Mesenchymal stem cell (in vitro differentiated cells and primary cell): ENCODE measurements at regions not wholly inside any gene's neighbourhood (a gene's known extent, or its start where the extent isn't known, plus 50 kb on each side); places are given as distances from the start of the nearest gene placed in this dataset.

ENCODE experiments used
- DNase-seq: peaks from one replicate; pipeline ENCODE4 v3.0.0-alpha.2; 2013
- H2AFZ ChIP-seq: one replicate; pipeline ENCODE4 v1.6.1; 2013; ENCODE audit warnings: low read depth, mild to moderate bottlenecking, control low read depth, inconsistent platforms, low read length, moderate library complexity
- H2AK5ac ChIP-seq: 2 replicates; pipeline ENCODE4 v1.6.1; 2013; ENCODE audit warnings: low read length, moderate library complexity, mild to moderate bottlenecking, inconsistent platforms; ENCODE audit not compliant: severe bottlenecking
- H2BK120ac ChIP-seq: one replicate; pipeline ENCODE4 v1.6.1; 2013; ENCODE audit warnings: low read depth, mild to moderate bottlenecking, inconsistent platforms, low read length, moderate library complexity
- H2BK12ac ChIP-seq, 2 experiments: one replicate each; pipeline ENCODE4 v1.6.1; 2013; ENCODE audit warnings: inconsistent platforms in 2 of 2, low read length in 2 of 2, mild to moderate bottlenecking in 2 of 2, moderate library complexity in 2 of 2, control low read depth in 1 of 2
- H2BK15ac ChIP-seq: one replicate; pipeline ENCODE4 v1.6.1; 2013; ENCODE audit warnings: mild to moderate bottlenecking, low read depth, inconsistent platforms; ENCODE audit not compliant: poor library complexity, severe bottlenecking
- H2BK5ac ChIP-seq: 2 replicates; pipeline ENCODE4 v1.6.1; 2013; ENCODE audit warnings: low read depth, mild to moderate bottlenecking, low read length, control low read depth, inconsistent platforms; ENCODE audit not compliant: poor library complexity, severe bottlenecking
- H3K14ac ChIP-seq, 2 experiments: one replicate each; pipeline ENCODE4 v1.6.1; 2013; ENCODE audit warnings: inconsistent platforms in 2 of 2, low read length in 2 of 2, control low read depth in 1 of 2, mild to moderate bottlenecking in 1 of 2, moderate library complexity in 1 of 2
- H3K18ac ChIP-seq, 2 experiments: one replicate each; pipeline ENCODE4 v1.6.1; 2013; ENCODE audit warnings: inconsistent platforms in 2 of 2, low read length in 2 of 2, control low read depth in 1 of 2, low read depth in 1 of 2, mild to moderate bottlenecking in 1 of 2
- H3K23ac ChIP-seq, 2 experiments: one replicate each; pipeline ENCODE4 v1.6.1; 2013; ENCODE audit warnings: inconsistent platforms in 2 of 2, low read length in 2 of 2, mild to moderate bottlenecking in 2 of 2, moderate library complexity in 2 of 2, control low read depth in 1 of 2
- H3K27ac ChIP-seq: 2 replicates; pipeline ENCODE4 v1.5.1; 2013; ENCODE audit warnings: mild to moderate bottlenecking, moderate library complexity, low read length, control low read depth, inconsistent platforms; ENCODE audit not compliant: poor library complexity, severe bottlenecking
- H3K27me3 ChIP-seq, 2 experiments: 2 replicates each; pipeline versions ENCODE4 v1.6.1 to v1.7.0; 2013; ENCODE audit warnings: low read length in 2 of 2, mild to moderate bottlenecking in 2 of 2, moderate library complexity in 2 of 2, control low read depth in 1 of 2, inconsistent platforms in 1 of 2; ENCODE audit not compliant: control insufficient read depth in 1 of 2, insufficient read depth in 1 of 2
- H3K36me3 ChIP-seq, 2 experiments: 2 replicates each; pipeline versions ENCODE4 v1.6.1 to v1.7.0; 2013; ENCODE audit warnings: low read length in 2 of 2, control low read depth in 1 of 2, inconsistent platforms in 1 of 2, low read depth in 1 of 2, mild to moderate bottlenecking in 1 of 2; ENCODE audit not compliant: insufficient read depth in 2 of 2, control insufficient read depth in 1 of 2
- H3K4ac ChIP-seq, 2 experiments: one replicate each; pipeline ENCODE4 v1.6.1; 2013; ENCODE audit warnings: inconsistent platforms in 2 of 2, low read length in 2 of 2, mild to moderate bottlenecking in 2 of 2, moderate library complexity in 2 of 2, control low read depth in 1 of 2, low read depth in 1 of 2
- H3K4me1 ChIP-seq: 2 replicates; pipeline ENCODE4 v1.6.1; 2013; ENCODE audit warnings: low read depth, low read length, control low read depth; ENCODE audit not compliant: control insufficient read depth, insufficient read depth
- H3K4me2 ChIP-seq: 2 replicates; pipeline ENCODE4 v1.6.1; 2013; ENCODE audit warnings: low read length, mild to moderate bottlenecking, inconsistent platforms; ENCODE audit not compliant: poor library complexity, severe bottlenecking
- H3K4me3 ChIP-seq, 2 experiments: 2 replicates each; pipeline versions ENCODE4 v1.5.1 to v1.7.0; 2013; ENCODE audit warnings: low read length in 2 of 2, mild to moderate bottlenecking in 2 of 2, control low read depth in 1 of 2, low read depth in 1 of 2; ENCODE audit not compliant: insufficient read depth in 1 of 2
- H3K79me1 ChIP-seq: replicated peaks from 2 replicates; pipeline ENCODE4 v1.6.1; 2013; ENCODE audit warnings: mild to moderate bottlenecking, control low read depth, low read length, inconsistent platforms; ENCODE audit not compliant: poor library complexity, severe bottlenecking
- H3K9ac ChIP-seq: 2 replicates; pipeline ENCODE4 v1.7.0; 2013; ENCODE audit warnings: mild to moderate bottlenecking, low read length, moderate library complexity
- H3K9me3 ChIP-seq: 2 replicates; pipeline ENCODE4 v1.7.0; 2013; ENCODE audit warnings: mild to moderate bottlenecking, low read length; ENCODE audit not compliant: control insufficient read depth
- H4K8ac ChIP-seq: one replicate; pipeline ENCODE4 v1.6.1; 2013; ENCODE audit warnings: inconsistent platforms, mild to moderate bottlenecking, low read length, moderate library complexity
- H4K91ac ChIP-seq: one replicate; pipeline ENCODE4 v1.6.1; 2013; ENCODE audit warnings: mild to moderate bottlenecking, low read length, inconsistent platforms
- WGBS: methylation state at CpG from one replicate; pipeline ENCODE4 v1.1.7; 2013; ENCODE audit warnings: mixed read lengths; 5-methylcytosine and 5-hydroxymethylcytosine counted together

GRCh38 chr6:154925130-154925529 is 70.0 kb upstream of the TIAM2 start:
- WGBS: 85% methylated on average over 8 of the region's 8 CpGs

DNA sequence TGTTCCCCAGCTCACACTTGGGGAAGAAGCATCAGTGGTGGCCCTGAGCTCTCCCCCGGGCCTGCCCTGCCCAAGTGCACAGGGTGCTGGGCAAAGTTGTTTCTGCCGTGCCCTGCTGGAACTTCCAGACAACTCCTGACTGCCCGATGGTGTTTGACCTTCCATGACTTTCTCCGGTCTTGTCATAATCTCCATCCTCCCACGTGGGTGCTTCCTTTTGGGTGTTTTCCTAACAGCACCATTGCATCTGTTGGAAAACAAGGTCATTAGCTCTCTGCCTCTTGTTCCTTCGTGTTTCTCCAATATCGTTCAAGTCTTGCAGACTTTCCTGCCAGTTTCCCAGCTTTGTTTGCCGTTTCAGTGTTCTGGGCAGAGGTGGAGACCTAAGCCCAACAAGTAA is 68.7 kb upstream of the TIAM2 start:
- WGBS: 83% methylated on average over 8 of the region's 8 CpGs

More at GRCh38 chr6:154925130-154925529, 70.0 kb upstream of the TIAM2 start:
- H3K4me1 ChIP-seq: peaks cover 5% of the 10 kb centered on the region
- H2BK12ac ChIP-seq: no peak overlapping the region
- H3K27me3 ChIP-seq: no peaks in the 10 kb centered on the region
- H3K4ac ChIP-seq: no peak overlapping the region
- no peaks in the 10 kb centered on the region for H3K36me3 ChIP-seq
- H3K9ac ChIP-seq: no peak overlapping the region
- no peak overlapping the region for H3K4me2 ChIP-seq
- H4K8ac ChIP-seq: no peak overlapping the region
- no peak overlapping the region for H2BK5ac ChIP-seq
- no peak overlapping the region for H3K18ac ChIP-seq
- no peak overlapping the region for H2AK5ac ChIP-seq
- no peak overlapping the region for H3K27ac ChIP-seq
- no peak overlapping the region for H2AFZ ChIP-seq
- H3K23ac ChIP-seq: no peak overlapping the region
- no peak overlapping the region for H3K4me3 ChIP-seq
- H3K79me1 ChIP-seq: peaks cover 4% of the 10 kb centered on the region
- no peak overlapping the region for H2BK15ac ChIP-seq
- no peak overlapping the region for H3K14ac ChIP-seq
- no peak for DNase-seq
- H2BK120ac ChIP-seq: no peak overlapping the region
- no peak overlapping the region for H4K91ac ChIP-seq
- no peaks in the 10 kb centered on the region for H3K9me3 ChIP-seq

DNA sequence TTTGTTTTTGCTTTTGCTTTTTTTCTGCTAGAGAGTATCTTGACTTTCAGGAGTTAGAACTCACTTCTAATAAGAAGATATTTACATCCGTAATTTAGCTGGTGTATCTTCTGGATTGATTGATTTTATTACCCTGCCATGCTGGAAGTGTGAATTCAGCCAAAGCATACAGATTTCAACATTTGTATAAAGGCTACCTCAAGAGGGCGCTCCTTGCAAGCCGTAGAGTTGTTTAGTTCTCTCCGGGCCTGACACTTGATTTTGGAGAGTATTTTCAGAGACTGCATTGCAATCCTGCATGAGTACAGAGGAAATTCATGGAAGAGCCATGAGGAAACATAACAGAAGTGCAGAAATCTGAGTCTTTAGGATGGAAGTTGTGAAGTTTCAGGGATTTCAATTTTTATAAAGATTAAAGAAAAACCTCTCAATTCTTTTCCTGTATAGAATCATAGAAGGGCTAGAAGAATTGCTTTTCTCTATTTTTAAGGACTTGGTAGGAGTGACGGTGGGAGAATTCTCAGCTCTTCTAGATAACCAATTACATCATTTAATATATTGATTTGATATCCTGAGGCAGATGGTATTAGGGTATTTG is 66.7 kb upstream of the TIAM2 start:
- no peak overlapping the region for H2AFZ ChIP-seq
- H3K36me3 ChIP-seq: no peaks in the 10 kb centered on the region
- H2BK5ac ChIP-seq: no peak overlapping the region
- H3K4me2 ChIP-seq: no peak overlapping the region
- peaks cover 5% of the 10 kb centered on the region for H3K4me1 ChIP-seq
- no peak overlapping the region for H3K14ac ChIP-seq
- 0% methylated on average over 3 of the region's 5 CpGs for WGBS
- no peak overlapping the region for H3K4ac ChIP-seq
- no peaks in the 10 kb centered on the region for H3K9me3 ChIP-seq
- H2BK15ac ChIP-seq: no peak overlapping the region
- no peak overlapping the region for H3K4me3 ChIP-seq
- peaks cover 6% of the 10 kb centered on the region for H3K79me1 ChIP-seq
- peak; percentile 67 for DNase-seq
- no peak overlapping the region for H2BK120ac ChIP-seq
- H4K8ac ChIP-seq: no peak overlapping the region
- no peaks in the 10 kb centered on the region for H3K27me3 ChIP-seq
- H3K18ac ChIP-seq: no peak overlapping the region
- H4K91ac ChIP-seq: no peak overlapping the region
- H3K23ac ChIP-seq: no peak overlapping the region
- no peak overlapping the region for H2BK12ac ChIP-seq
- no peak overlapping the region for H3K9ac ChIP-seq
- H3K27ac ChIP-seq: no peak overlapping the region
- H2AK5ac ChIP-seq: no peak overlapping the region

More for the DNA sequence above, 68.7 kb upstream of the TIAM2 start:
- Histone ChIP-seq H3K4ac (peak overlapping the region in 1 of 2 experiments; percentile 30), H4K91ac (no peak overlapping the region), H3K4me1 (peaks cover 5% of the 10 kb centered on the region), H3K14ac (no peak overlapping the region), H3K9ac (no peak overlapping the region), H2BK5ac (no peak overlapping the region), H3K4me3 (no peak overlapping the region), H3K18ac (no peak overlapping the region), H3K23ac (no peak overlapping the region), H3K27me3 (no peaks in the 10 kb centered on the region), H2AFZ (no peak overlapping the region), H3K79me1 (peaks cover 6% of the 10 kb centered on the region), H3K4me2 (no peak overlapping the region), H2BK120ac (no peak overlapping the region), H2BK12ac (no peak overlapping the region), H4K8ac (no peak overlapping the region), H3K36me3 (no peaks in the 10 kb centered on the region), H3K9me3 (no peaks in the 10 kb centered on the region), H2AK5ac (no peak overlapping the region), H2BK15ac (no peak overlapping the region), H3K27ac (no peak overlapping the region)
- DNase-seq: no peak

DNA sequence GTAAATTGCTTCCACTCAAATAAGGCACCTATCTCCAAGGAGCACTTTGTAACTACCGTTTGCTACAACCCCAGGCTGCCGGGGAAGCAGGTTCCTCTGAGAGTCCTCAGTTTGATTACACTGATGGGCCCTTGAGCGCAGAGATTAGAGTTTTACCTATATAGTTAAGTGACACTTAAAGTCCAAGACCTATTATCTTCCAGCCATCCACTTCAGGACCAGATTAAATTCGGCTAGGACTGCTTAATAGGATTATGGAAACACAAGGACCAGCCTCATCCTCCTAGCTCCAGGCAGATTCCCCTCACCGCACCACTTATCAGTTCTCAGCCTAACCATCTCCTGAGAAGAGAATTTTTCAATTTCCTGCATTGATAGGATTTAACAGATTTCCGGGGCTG is 64.7 kb upstream of the TIAM2 start:
- Histone ChIP-seq H3K23ac (no peak overlapping the region), H2AK5ac (no peak overlapping the region), H3K14ac (no peak overlapping the region), H3K4me1 (peaks cover 5% of the 10 kb centered on the region), H3K4ac (no peak overlapping the region), H2BK12ac (no peak overlapping the region), H3K9me3 (no peaks in the 10 kb centered on the region), H3K27me3 (no peaks in the 10 kb centered on the region), H3K9ac (no peak overlapping the region), H3K4me2 (no peak overlapping the region), H2AFZ (no peak overlapping the region), H4K8ac (no peak overlapping the region), H3K18ac (no peak overlapping the region), H3K4me3 (no peak overlapping the region), H3K36me3 (no peaks in the 10 kb centered on the region), H2BK15ac (no peak overlapping the region), H3K79me1 (peaks cover 5% of the 10 kb centered on the region), H2BK5ac (no peak overlapping the region), H3K27ac (no peak overlapping the region), H4K91ac (no peak overlapping the region), H2BK120ac (no peak overlapping the region)
- DNase-seq: no peak
- 74% methylated on average over 6 of the region's 6 CpGs for WGBS
